Right renal cortex interstitium (tissue), 3 donors: ENCODE measurements at regions not wholly inside any gene's neighbourhood (a gene's known extent, or its start where the extent isn't known, plus 50 kb on each side); places are given as distances from the start of the nearest gene placed in this dataset.

Experiments
- DNase-seq, 3 donors: peaks; one replicate each; pipeline ENCODE4 v3.0.0-alpha.2; 2013; ENCODE audit warnings: low read depth in 3 of 3, low spot score in 2 of 3

DNA sequence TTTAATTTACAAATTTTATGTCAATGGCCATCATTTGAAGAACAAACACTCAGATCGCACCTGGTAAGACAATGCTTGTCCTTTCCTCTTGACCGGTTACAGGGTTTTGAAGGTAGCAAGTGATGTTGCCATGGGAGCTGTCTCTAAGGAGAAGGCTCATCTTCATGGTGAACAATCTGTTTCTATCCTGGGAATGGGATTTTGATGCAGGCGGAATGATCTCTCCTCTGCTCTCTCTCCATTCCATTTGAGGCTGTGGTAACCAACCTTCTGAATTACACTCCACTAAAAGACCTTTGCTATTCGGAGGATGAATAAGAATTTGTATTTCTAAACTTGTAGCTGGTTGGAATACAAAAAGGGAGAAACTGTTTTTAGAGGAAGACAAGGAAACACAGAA, 57.9 kb upstream of the SLC5A9 start:
- no peak for DNase-seq

DNA sequence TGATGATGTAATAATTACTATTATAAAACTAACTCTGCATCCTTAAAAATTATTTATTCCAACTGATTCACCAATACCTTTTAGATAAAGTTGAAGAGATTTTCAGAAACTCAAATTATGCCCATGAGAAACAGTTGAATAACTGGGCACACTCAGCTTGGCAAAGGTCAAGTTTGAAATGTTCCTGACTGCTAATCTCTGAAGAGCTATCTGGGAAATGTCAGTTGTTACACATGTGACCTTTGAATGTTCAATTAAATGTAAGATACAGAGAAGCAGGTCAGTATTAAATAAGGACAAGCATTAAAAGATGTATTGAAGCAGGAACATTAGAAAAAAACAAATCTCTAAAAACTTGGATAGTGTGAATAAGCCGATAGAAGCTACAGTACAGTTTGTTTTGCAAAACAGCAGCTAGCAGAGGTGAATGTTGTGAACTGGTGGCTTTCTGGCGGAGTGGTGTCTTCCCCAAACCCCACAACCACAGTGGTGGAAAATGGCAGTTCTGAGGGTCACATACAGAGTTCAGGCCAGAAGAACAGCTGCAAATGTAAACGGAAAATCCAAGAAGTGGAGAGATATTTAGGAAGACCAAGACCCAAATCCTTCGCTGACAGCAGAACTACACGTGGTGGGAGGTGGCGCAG, 61.9 kb upstream of the SLC5A9 start:
- DNase-seq: no peak

GRCh38 chr1:48139275-48139674, 83.2 kb upstream of the SLC5A9 start:
- no peak for DNase-seq

DNA sequence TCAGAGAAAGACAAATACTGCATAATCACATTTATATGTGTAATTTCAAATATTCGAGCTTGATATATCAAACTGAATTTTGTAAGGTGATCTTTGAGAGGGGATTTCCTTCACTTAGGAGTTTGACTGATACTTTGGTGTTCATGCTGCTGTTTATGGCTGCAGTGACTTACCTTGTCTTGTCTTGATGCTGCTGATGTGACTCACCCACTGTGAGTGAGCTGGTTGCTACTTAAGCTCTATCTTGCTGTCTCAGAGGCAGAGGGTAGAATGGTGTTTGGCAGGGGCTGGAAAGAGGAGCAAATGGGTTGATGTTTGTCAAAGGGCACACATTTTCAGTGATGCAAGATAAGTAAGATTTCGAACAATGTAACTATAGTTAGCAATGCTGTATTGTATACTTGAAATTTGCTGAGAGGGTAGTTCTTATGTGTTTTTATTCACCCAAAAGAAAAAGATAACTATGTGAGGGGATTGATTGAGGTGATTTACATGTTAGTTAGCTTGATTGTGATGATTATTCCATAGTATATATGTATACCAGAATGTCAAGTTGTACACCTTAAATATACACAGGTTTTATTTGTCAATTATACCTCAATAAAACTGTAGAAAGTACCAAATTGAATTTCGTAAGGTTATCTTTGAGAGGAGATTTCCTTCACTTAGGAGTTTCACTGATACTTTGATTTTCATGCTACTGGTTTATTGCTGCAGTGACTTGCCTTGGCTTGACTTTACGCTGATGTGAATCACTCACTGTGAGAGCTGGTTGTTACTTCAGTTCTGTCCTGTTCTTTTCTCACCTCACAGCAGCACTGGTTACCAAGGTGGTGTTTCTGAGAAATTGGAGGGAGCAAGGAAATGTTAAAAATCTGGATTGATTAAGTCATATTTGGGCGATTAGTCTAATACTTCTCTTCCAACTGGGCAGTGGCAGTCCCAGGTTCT, 94.5 kb upstream of the SLC5A9 start:
- DNase-seq: no peak

GRCh38 chr1:48123647-48124046, 98.9 kb upstream of the SLC5A9 start:
- no peak for DNase-seq

DNA sequence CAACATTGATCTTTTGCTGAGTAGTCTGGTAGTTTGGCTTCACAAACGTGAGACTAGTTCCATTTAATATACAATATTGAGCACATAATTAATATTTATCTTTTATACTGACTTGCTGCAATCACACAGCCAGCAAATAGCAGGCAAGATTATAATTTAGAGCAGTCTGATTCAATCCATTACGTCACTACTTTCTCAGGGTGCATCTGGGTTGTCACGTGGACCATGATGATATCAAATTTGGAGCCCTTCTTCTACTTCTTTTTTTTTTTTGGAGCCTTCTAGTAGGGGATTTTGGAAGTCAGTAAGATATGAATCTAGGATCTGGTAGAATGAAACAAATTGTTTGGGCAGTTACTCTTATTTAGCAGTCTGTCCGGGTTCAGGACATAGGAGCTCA, 100.6 kb upstream of the SLC5A9 start:
- no peak for DNase-seq

DNA sequence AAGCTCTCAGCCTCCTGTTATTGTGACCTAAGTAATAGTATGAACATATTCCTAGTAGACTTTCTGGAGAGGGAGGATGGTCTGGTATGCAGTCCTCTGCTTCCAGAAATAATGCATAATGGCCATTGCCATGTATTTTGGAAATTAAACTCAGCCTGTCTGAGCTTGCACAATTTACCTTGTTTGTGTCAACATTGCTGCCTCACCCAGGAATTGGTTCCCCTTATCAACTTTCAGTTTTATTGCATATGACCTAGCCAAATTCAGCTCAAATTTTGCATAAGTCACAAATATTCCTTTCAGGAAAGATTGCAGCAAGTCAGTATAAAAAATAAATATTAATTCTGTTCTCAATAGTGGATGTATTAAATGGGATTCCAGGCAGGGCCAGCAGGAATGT, 101.9 kb upstream of the SLC5A9 start:
- DNase-seq: no peak

- DNase-seq: no peak
These were observed 106.7 kb upstream of the SLC5A9 start for GRCh38 chr1:48115835-48116234.

- DNase-seq: no peak
These were observed 107.7 kb upstream of the SLC5A9 start for GRCh38 chr1:48114596-48115382.

DNA sequence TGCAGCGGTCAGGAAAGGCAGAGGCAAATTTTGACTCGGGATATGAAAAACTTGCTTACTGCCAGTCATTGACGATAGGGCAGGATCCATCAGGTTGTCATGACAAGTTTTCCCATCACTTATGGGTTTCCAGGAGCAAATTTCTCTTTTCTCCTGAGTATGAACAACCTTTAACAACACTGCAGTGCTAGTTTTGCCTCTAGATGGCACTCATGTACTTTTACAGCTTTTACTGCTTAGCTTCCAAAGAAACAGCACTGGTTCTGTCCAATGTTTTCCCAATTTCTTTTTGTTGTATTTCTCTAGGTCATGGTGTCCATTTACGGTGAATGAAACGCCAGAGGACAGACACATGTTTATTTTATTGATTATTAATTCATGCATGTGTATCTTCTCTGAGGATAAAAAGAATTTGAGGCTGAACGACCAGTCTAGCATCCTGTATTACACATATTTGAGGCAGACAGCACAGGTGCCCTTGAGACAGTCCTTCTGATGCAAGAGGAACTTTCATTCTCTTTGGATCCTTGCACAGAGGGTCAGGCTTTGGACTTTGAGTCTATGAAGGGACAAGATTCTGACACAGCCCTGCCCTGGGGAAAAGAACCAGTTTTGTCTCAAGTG, 112.3 kb upstream of the TRABD2B start:
- peak in 1 of 3 donors; percentile 44 for DNase-seq

DNA sequence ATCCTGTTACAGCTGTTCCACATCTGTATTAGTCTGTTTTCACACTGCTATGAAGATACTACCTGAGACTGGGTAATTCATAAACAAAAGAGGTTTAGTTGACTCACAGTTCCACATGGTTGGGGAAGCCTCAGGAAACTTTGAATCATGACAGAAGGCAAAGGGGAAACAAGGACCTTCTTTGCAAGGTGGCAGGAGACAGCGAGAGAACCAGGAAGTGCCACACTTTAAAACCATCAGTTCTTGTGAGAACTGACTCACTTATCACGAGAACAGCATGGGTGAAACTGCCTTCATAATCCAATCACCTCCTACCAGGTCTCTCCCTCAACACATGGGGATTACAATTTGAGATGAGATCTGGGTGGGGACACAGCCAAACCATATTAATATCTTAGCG, 110.3 kb upstream of the TRABD2B start:
- no peak for DNase-seq

GRCh38 chr1:48106049-48106448, 108.9 kb upstream of the TRABD2B start:
- no peak for DNase-seq

- DNase-seq: no peak
These were observed 108.0 kb upstream of the TRABD2B start for GRCh38 chr1:48105165-48105564.

DNA sequence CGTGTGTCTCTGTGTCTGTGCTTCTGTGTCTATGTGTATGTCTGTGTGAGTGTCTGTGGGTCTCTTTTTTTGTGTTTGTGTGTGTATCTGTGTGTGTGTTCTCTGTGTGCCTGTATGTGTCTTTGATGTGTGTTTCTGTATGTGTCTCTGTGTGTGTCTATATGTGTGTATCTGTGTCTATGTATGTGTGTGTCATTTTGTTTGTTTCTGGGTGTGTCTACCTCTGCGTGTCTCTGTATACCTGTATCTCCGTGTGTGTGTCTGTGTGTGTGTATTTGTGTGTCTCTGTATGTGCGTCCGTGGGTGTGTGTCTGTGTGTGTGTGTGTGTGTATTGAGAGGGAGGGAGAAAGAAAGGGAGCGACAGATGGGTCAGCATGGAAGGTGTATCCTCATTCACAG, 106.3 kb upstream of the TRABD2B start:
- no peak for DNase-seq

DNA sequence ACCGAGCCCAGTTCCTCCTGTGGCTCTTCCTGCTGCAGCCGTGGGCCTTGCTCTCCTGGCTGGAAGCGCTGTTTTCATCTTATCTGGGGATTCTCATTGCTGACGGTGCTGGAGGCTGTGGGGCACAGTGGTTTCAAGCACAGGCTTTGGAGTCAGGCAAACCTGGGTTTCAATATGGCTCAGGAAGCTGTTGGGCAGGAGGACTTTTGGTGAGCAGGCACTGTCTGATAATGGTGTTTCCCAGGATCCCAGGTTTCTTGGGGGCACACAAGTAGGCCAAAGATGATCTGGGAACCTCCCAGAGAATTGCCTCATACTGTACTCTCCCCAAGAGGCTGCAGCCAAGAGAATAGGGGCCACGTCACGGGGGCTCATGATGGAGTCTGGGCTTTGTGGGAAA, 105.6 kb upstream of the TRABD2B start:
- DNase-seq: no peak

- no peak for DNase-seq
These were observed 102.0 kb upstream of the TRABD2B start for GRCh38 chr1:48099072-48099773.

- DNase-seq: no peak
These were observed 96.7 kb upstream of the TRABD2B start for GRCh38 chr1:48093696-48094528.

GRCh38 chr1:48093147-48093546, 96.0 kb upstream of the TRABD2B start:
- DNase-seq: no peak

GRCh38 chr1:48092401-48092800, 95.2 kb upstream of the TRABD2B start:
- DNase-seq: no peak
